ENCODE measurements at regions not wholly inside any gene's neighbourhood (a gene's known extent, or its start where the extent isn't known, plus 50 kb on each side); places are given as distances from the start of the nearest gene placed in this dataset.

DNA sequence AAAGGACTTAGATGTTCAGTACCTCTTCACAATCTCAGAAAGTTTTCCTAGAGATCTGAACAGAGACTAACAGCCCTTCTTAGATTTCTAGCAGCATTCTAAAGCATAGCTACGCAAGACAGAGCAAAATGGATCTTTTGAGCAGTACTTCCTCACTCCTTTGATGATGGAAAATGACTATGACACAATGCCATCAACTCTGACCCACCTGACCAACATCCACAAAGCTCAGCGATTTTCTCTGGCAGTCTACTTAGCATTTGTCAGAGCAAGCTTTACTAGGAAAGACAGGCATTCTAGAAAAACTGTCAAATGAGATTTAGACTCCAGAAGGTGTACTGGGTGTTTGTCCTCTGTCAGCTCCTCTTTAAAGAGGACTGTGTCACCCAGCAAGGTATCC lies 180.9 kb upstream of the ACVR2A start:
- no peaks in the 10 kb centered on the region for H3K27me3 ChIP-seq (ENCODE audit: control insufficient read depth, insufficient read depth, low read length)
- no peak overlapping the region for H3K27ac ChIP-seq
- H3K4me3 ChIP-seq (ENCODE audit: low read depth, low read length), result no peak overlapping the region
- H3K9me3 ChIP-seq (ENCODE audit: control insufficient read depth, low read length), result no peaks in the 10 kb centered on the region
- no peak overlapping the region for H3K9ac ChIP-seq
- H3K79me2 ChIP-seq, result no peaks in the 10 kb centered on the region
- no peak overlapping the region for H2AFZ ChIP-seq
- TF ChIP-seq CTCF (IDR thresholded peaks at IDR 0.05), result no peak
- H3K4me1 ChIP-seq, result no peaks in the 10 kb centered on the region
- no peak overlapping the region for H3K4me2 ChIP-seq (ENCODE audit: low read length)
- no peaks in the 10 kb centered on the region for H3K36me3 ChIP-seq (ENCODE audit: control insufficient read depth, insufficient read depth, low read length)

DNA sequence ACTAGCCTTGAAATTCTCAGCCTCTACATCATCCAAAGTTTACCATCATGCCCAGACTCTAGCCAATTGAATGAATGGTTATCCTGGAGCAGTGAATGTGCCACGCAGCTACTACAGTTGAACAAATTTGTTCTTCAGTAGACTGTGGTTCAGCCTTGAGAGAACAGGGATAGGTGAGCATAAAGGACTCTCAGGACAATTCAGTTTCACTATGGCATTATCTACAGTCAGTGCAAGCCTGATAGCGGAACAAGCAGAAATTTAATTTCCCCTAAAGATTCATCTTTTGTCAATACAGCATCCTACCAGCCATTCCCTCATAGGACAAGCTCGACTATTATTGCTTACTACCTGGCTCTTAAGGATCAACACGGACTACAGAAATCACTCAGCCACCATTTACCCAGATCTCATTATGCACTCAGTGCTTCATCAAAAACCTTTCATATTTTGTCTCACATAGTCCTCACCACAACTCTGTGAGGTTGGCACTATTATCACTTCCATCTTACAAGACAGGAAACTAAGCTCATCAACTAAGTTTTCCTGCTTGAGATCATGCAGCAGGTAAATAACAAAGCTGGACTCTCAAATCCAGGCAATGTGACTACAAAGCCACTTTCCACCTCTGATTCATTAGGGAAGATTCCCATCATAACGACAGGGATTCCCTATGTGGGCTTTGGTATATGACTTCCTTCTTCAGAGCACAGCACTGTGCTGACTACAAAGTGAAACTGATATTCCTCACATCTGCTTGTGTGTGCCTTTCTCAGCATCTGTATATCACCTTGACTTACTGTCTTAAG lies 181.5 kb upstream of the ACVR2A start:
- Histone ChIP-seq H3K79me2 (no peaks in the 10 kb centered on the region), H3K27me3 (ENCODE audit: control insufficient read depth, insufficient read depth, low read length) (no peaks in the 10 kb centered on the region), H3K9ac (no peak overlapping the region), H3K4me3 (ENCODE audit: low read depth, low read length) (no peak overlapping the region), H3K9me3 (ENCODE audit: control insufficient read depth, low read length) (no peaks in the 10 kb centered on the region), H3K36me3 (ENCODE audit: control insufficient read depth, insufficient read depth, low read length) (no peaks in the 10 kb centered on the region), H3K4me2 (ENCODE audit: low read length) (no peak overlapping the region), H3K27ac (no peak overlapping the region), H2AFZ (no peak overlapping the region), H3K4me1 (no peaks in the 10 kb centered on the region)
- TF ChIP-seq CTCF (IDR thresholded peaks at IDR 0.05), result no peak

DNA sequence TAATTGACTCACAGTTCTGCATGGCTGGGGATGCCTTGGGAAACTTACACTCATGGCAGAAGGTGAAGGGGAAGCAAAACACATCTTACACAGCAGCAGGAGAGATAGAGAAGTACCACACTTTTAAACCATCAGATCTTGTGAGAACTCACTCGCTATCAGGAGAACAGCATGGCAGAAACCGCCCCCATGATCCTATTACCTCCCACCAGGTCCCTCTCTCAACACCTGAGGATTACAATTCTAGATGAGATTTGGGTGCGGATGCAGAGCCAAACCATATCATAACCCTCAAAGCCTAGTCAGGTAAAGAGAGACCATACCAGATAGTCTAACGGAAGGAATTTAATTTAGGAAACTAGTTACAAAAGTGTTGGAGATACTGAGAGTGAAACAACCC lies 182.6 kb upstream of the ACVR2A start:
- Histone ChIP-seq H3K4me1 (no peaks in the 10 kb centered on the region), H2AFZ (no peak overlapping the region), H3K9ac (no peak overlapping the region), H3K36me3 (ENCODE audit: control insufficient read depth, insufficient read depth, low read length) (no peaks in the 10 kb centered on the region), H3K9me3 (ENCODE audit: control insufficient read depth, low read length) (no peaks in the 10 kb centered on the region), H3K4me2 (ENCODE audit: low read length) (no peak overlapping the region), H3K27me3 (ENCODE audit: control insufficient read depth, insufficient read depth, low read length) (no peaks in the 10 kb centered on the region), H3K4me3 (ENCODE audit: low read depth, low read length) (no peak overlapping the region), H3K27ac (no peak overlapping the region), H3K79me2 (no peaks in the 10 kb centered on the region)
- TF ChIP-seq CTCF (IDR thresholded peaks at IDR 0.05), result no peak

DNA sequence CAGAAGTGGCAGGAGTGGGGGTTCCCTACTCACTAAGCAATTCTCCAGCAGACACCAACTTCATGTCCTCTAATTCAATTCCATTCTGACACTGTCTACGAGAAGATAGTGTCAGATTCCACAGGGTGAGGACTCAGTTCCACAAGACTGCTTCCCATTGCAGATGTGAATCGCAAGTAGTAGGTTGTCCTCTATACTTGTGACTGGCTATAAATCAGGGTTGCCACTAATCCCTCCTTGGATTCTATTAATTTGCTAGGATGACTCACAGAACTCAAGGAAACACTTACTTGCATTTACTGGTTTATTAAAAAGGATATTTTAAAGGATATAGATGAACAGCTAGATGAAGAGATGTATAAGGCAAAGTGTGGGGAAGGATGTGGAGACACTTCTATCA lies 184.1 kb upstream of the ACVR2A start:
- no peaks in the 10 kb centered on the region for H3K27me3 ChIP-seq (ENCODE audit: control insufficient read depth, insufficient read depth, low read length)
- H3K27ac ChIP-seq, result no peak overlapping the region
- no peaks in the 10 kb centered on the region for H3K36me3 ChIP-seq (ENCODE audit: control insufficient read depth, insufficient read depth, low read length)
- H3K79me2 ChIP-seq, result no peaks in the 10 kb centered on the region
- no peak overlapping the region for H3K4me2 ChIP-seq (ENCODE audit: low read length)
- H3K4me1 ChIP-seq, result no peaks in the 10 kb centered on the region
- TF ChIP-seq CTCF (IDR thresholded peaks at IDR 0.05), result no peak
- H2AFZ ChIP-seq, result no peak overlapping the region
- H3K4me3 ChIP-seq (ENCODE audit: low read depth, low read length), result no peak overlapping the region
- H3K9me3 ChIP-seq (ENCODE audit: control insufficient read depth, low read length), result no peaks in the 10 kb centered on the region
- H3K9ac ChIP-seq, result no peak overlapping the region

- no peak for TF ChIP-seq CTCF (IDR thresholded peaks at IDR 0.05)
- Histone ChIP-seq H2AFZ (no peak overlapping the region), H3K79me2 (no peaks in the 10 kb centered on the region), H3K36me3 (ENCODE audit: control insufficient read depth, insufficient read depth, low read length) (no peaks in the 10 kb centered on the region), H3K4me3 (ENCODE audit: low read depth, low read length) (no peak overlapping the region), H3K27me3 (ENCODE audit: control insufficient read depth, insufficient read depth, low read length) (no peaks in the 10 kb centered on the region), H3K4me1 (no peaks in the 10 kb centered on the region), H3K27ac (no peak overlapping the region), H3K4me2 (ENCODE audit: low read length) (no peak overlapping the region), H3K9me3 (ENCODE audit: control insufficient read depth, low read length) (no peaks in the 10 kb centered on the region), H3K9ac (no peak overlapping the region)
Observed at GRCh38 chr2:147659051-147659450, 185.8 kb upstream of the ACVR2A start.

Measured in parathyroid adenoma (tissue), 2 donors.